ENCODE measurements at regions not wholly inside any gene's neighbourhood (a gene's known extent, or its start where the extent isn't known, plus 50 kb on each side); places are given as distances from the start of the nearest gene placed in this dataset.
"Not testable (repeated sequence)": the region's sequence is repeated elsewhere in the genome, so short reads cannot be mapped to it uniquely, and the experiment has no call there.

- DNase-seq (ENCODE audit: low read depth, low spot score): not testable (repeated sequence)
Measured at GRCh38 chr5:148741766-148742165, 84.6 kb upstream of the ADRB2 start.

GRCh38 chr5:148744380-148744779, 82.0 kb upstream of the ADRB2 start:
- DNase-seq (ENCODE audit: low read depth, low spot score): not testable (repeated sequence)

- DNase-seq (ENCODE audit: low read depth, low spot score): peak; percentile 33
Measured at GRCh38 chr5:148746826-148747535, 79.4 kb upstream of the ADRB2 start.

GRCh38 chr5:148747536-148747906, 78.9 kb upstream of the ADRB2 start:
- DNase-seq (ENCODE audit: low read depth, low spot score): no peak

- no peak for DNase-seq (ENCODE audit: low read depth, low spot score)
Measured at GRCh38 chr5:148748702-148749392, 77.6 kb upstream of the ADRB2 start.

- no peak for DNase-seq (ENCODE audit: low read depth, low spot score)
Measured at GRCh38 chr5:148750614-148751013, 75.8 kb upstream of the ADRB2 start.

GRCh38 chr5:148751025-148751424, 75.4 kb upstream of the ADRB2 start:
- DNase-seq (ENCODE audit: low read depth, low spot score): no peak

GRCh38 chr5:148752375-148752774, 74.0 kb upstream of the ADRB2 start:
- DNase-seq (ENCODE audit: low read depth, low spot score): not testable (repeated sequence)

- DNase-seq (ENCODE audit: low read depth, low spot score): no peak
Measured at GRCh38 chr5:148759101-148759500, 67.3 kb upstream of the ADRB2 start.

- DNase-seq (ENCODE audit: low read depth, low spot score): no peak
Measured at GRCh38 chr5:148760945-148761638, 65.3 kb upstream of the ADRB2 start.

- no peak for DNase-seq (ENCODE audit: low read depth, low spot score)
Measured at GRCh38 chr5:148763996-148764395, 62.4 kb upstream of the ADRB2 start.

GRCh38 chr5:148765061-148765460, 61.4 kb upstream of the ADRB2 start:
- no peak for DNase-seq (ENCODE audit: low read depth, low spot score)

GRCh38 chr5:148768806-148769415, 57.5 kb upstream of the ADRB2 start:
- no peak for DNase-seq (ENCODE audit: low read depth, low spot score)

- no peak for DNase-seq (ENCODE audit: low read depth, low spot score)
Measured at GRCh38 chr5:148769941-148770340, 56.5 kb upstream of the ADRB2 start.

GRCh38 chr5:148774313-148774712, 52.1 kb upstream of the ADRB2 start:
- DNase-seq (ENCODE audit: low read depth, low spot score): no peak

- DNase-seq (ENCODE audit: low read depth, low spot score): no peak
Measured at GRCh38 chr5:148776261-148776660, 50.1 kb upstream of the ADRB2 start.

Data from pulmonary artery endothelial cell (primary cell).